NT2/D1 (cell line): ENCODE measurements at regions not wholly inside any gene's neighbourhood (a gene's known extent, or its start where the extent isn't known, plus 50 kb on each side); places are given as distances from the start of the nearest gene placed in this dataset.

Source experiments
- DNase-seq: peaks from one replicate; pipeline ENCODE4 v3.0.0-alpha.2; 2011; ENCODE audit warnings: low read depth, low spot score
- H3K27me3 ChIP-seq: 2 replicates; pipeline ENCODE4 v1.6.0; 2011; ENCODE audit warnings: mild to moderate bottlenecking; ENCODE audit not compliant: insufficient read length, insufficient read depth
- H3K36me3 ChIP-seq: 2 replicates; pipeline ENCODE4 v1.6.1; 2011; ENCODE audit warnings: mild to moderate bottlenecking, low read length, mixed read lengths; ENCODE audit not compliant: insufficient read depth, insufficient read length
- H3K4me1 ChIP-seq: 2 replicates; pipeline ENCODE4 v1.5.1; 2011; ENCODE audit not compliant: insufficient read depth, insufficient read length
- H3K4me3 ChIP-seq: 2 replicates; pipeline ENCODE4 v1.5.1; 2011; ENCODE audit warnings: low read depth; ENCODE audit not compliant: insufficient read length
- H3K9ac ChIP-seq: 2 replicates; pipeline ENCODE4 v1.6.0; 2011; ENCODE audit warnings: low read depth; ENCODE audit not compliant: insufficient read length
- H3K9me3 ChIP-seq: 2 replicates; pipeline ENCODE4 v1.5.1; 2011; ENCODE audit warnings: mild to moderate bottlenecking, low read length; ENCODE audit not compliant: insufficient read depth
- SUZ12 ChIP-seq: IDR thresholded peaks from 2 replicates; pipeline ENCODE4 v1.6.1; 2011; ENCODE audit not compliant: insufficient read length, insufficient read depth; ENCODE audit errors: extremely low read depth
- YY1 ChIP-seq: IDR thresholded peaks from 2 replicates; pipeline ENCODE4 v1.6.1; 2011; ENCODE audit not compliant: insufficient read length, insufficient read depth
- ZNF274 ChIP-seq: IDR thresholded peaks from 2 replicates; pipeline ENCODE4 v1.6.1; 2011; ENCODE audit warnings: mild to moderate bottlenecking, low read depth, low read length

- no peak for DNase-seq
- no peaks in the 10 kb centered on the region for H3K4me1 ChIP-seq
These were observed 121.7 kb upstream of the WWC1 start for GRCh38 chr5:168169791-168170190.

GRCh38 chr5:168171901-168172759 is 119.3 kb upstream of the WWC1 start:
- Histone ChIP-seq H3K9ac (no peak overlapping the region), H3K4me1 (peaks cover 5% of the 10 kb centered on the region), H3K27me3 (no peaks in the 10 kb centered on the region), H3K36me3 (no peaks in the 10 kb centered on the region), H3K4me3 (no peak overlapping the region), H3K9me3 (no peaks in the 10 kb centered on the region)
- no peak for DNase-seq
- TF ChIP-seq SUZ12, result no peak
- TF ChIP-seq ZNF274, result no peak
- no peak for TF ChIP-seq YY1

More at GRCh38 chr5:168169791-168170190, 121.7 kb upstream of the WWC1 start:
- no peaks in the 10 kb centered on the region for H3K36me3 ChIP-seq
- no peaks in the 10 kb centered on the region for H3K27me3 ChIP-seq
- H3K9me3 ChIP-seq, result no peaks in the 10 kb centered on the region
- no peak overlapping the region for H3K4me3 ChIP-seq
- TF ChIP-seq SUZ12 (no peak), ZNF274 (no peak), YY1 (no peak)
- H3K9ac ChIP-seq, result no peak overlapping the region

- no peak overlapping the region for H3K4me3 ChIP-seq
- no peaks in the 10 kb centered on the region for H3K36me3 ChIP-seq
- H3K9ac ChIP-seq, result no peak overlapping the region
- peaks cover 5% of the 10 kb centered on the region for H3K4me1 ChIP-seq
- no peak for DNase-seq
- H3K9me3 ChIP-seq, result no peaks in the 10 kb centered on the region
- TF ChIP-seq SUZ12 (no peak), YY1 (no peak)
- no peaks in the 10 kb centered on the region for H3K27me3 ChIP-seq
These were observed 118.7 kb upstream of the WWC1 start for GRCh38 chr5:168172760-168173223.

GRCh38 chr5:168174376-168174775 is 117.1 kb upstream of the WWC1 start:
- TF ChIP-seq ZNF274, result no peak
- no peak for TF ChIP-seq SUZ12
- TF ChIP-seq YY1, result no peak
- DNase-seq, result no peak
- Histone ChIP-seq H3K9me3 (no peaks in the 10 kb centered on the region), H3K27me3 (no peaks in the 10 kb centered on the region), H3K4me1 (peaks cover 5% of the 10 kb centered on the region), H3K4me3 (no peak overlapping the region), H3K9ac (no peak overlapping the region), H3K36me3 (no peaks in the 10 kb centered on the region)

GRCh38 chr5:168176251-168176650 is 115.2 kb upstream of the WWC1 start:
- TF ChIP-seq SUZ12 (no peak), ZNF274 (no peak), YY1 (no peak)
- DNase-seq, result no peak
- no peaks in the 10 kb centered on the region for H3K36me3 ChIP-seq
- no peak overlapping the region for H3K4me3 ChIP-seq
- H3K9ac ChIP-seq, result no peak overlapping the region
- no peaks in the 10 kb centered on the region for H3K27me3 ChIP-seq
- H3K4me1 ChIP-seq, result peaks cover 5% of the 10 kb centered on the region
- no peaks in the 10 kb centered on the region for H3K9me3 ChIP-seq

GRCh38 chr5:168176941-168177340 is 114.5 kb upstream of the WWC1 start:
- no peak for TF ChIP-seq SUZ12
- TF ChIP-seq YY1, result no peak
- TF ChIP-seq ZNF274, result no peak
- Histone ChIP-seq H3K9ac (no peak overlapping the region), H3K27me3 (no peaks in the 10 kb centered on the region), H3K36me3 (no peaks in the 10 kb centered on the region), H3K9me3 (no peaks in the 10 kb centered on the region), H3K4me1 (peaks cover 5% of the 10 kb centered on the region), H3K4me3 (no peak overlapping the region)
- no peak for DNase-seq

- Histone ChIP-seq H3K9ac (no peak overlapping the region), H3K9me3 (no peaks in the 10 kb centered on the region), H3K27me3 (no peaks in the 10 kb centered on the region), H3K36me3 (no peaks in the 10 kb centered on the region), H3K4me1 (peaks cover 5% of the 10 kb centered on the region), H3K4me3 (no peak overlapping the region)
- DNase-seq, result no peak
- TF ChIP-seq ZNF274 (no peak), SUZ12 (no peak), YY1 (no peak)
These were observed 113.5 kb upstream of the WWC1 start for GRCh38 chr5:168177831-168178450.
